IPS-NIHi11 (cell line): ENCODE measurements at regions not wholly inside any gene's neighbourhood (a gene's known extent, or its start where the extent isn't known, plus 50 kb on each side); places are given as distances from the start of the nearest gene placed in this dataset.
"Not testable (repeated sequence)": the region's sequence is repeated elsewhere in the genome, so short reads cannot be mapped to it uniquely, and the experiment has no call there.

Experiments
- DNase-seq: peaks from one replicate; pipeline ENCODE4 v3.0.0; 2012; ENCODE audit warnings: mixed read lengths, low spot score

- DNase-seq = no peak
These were observed 315.3 kb upstream of the C1orf174 start for GRCh38 chr1:4215391-4215790.

- no peak for DNase-seq
These were observed 316.2 kb upstream of the C1orf174 start for GRCh38 chr1:4216231-4216630.

GRCh38 chr1:4218619-4219018 lies 318.5 kb upstream of the C1orf174 start:
- no peak for DNase-seq

GRCh38 chr1:4219111-4219510 lies 319.0 kb upstream of the C1orf174 start:
- DNase-seq = no peak

- DNase-seq = no peak
These were observed 319.8 kb upstream of the C1orf174 start for GRCh38 chr1:4219826-4220225.

- DNase-seq = no peak
These were observed 320.3 kb upstream of the C1orf174 start for GRCh38 chr1:4220362-4220761.

- no peak for DNase-seq
These were observed 321.0 kb upstream of the C1orf174 start for GRCh38 chr1:4221107-4221506.

- no peak for DNase-seq
These were observed 324.8 kb upstream of the C1orf174 start for GRCh38 chr1:4224684-4225467.

GRCh38 chr1:4227986-4228385 lies 327.9 kb upstream of the C1orf174 start:
- no peak for DNase-seq

GRCh38 chr1:4253935-4254334 lies 353.9 kb upstream of the C1orf174 start:
- DNase-seq = no peak

GRCh38 chr1:4256351-4256750 lies 356.3 kb upstream of the C1orf174 start:
- DNase-seq = no peak

GRCh38 chr1:4258146-4258777 lies 358.2 kb upstream of the C1orf174 start:
- DNase-seq = not testable (repeated sequence)

- DNase-seq = no peak
These were observed 361.3 kb upstream of the C1orf174 start for GRCh38 chr1:4261327-4261726.

- DNase-seq = no peak
These were observed 362.6 kb upstream of the C1orf174 start for GRCh38 chr1:4262665-4263064.

GRCh38 chr1:4263699-4264098 lies 363.6 kb upstream of the C1orf174 start:
- DNase-seq = no peak

- no peak for DNase-seq
These were observed 365.8 kb upstream of the C1orf174 start for GRCh38 chr1:4265836-4266235.

- no peak for DNase-seq
These were observed 367.5 kb upstream of the C1orf174 start for GRCh38 chr1:4267381-4268261.

GRCh38 chr1:4268262-4268888 lies 368.3 kb upstream of the C1orf174 start:
- no peak for DNase-seq

- DNase-seq = no peak
These were observed 368.8 kb upstream of the C1orf174 start for GRCh38 chr1:4268889-4269284.

GRCh38 chr1:4269330-4269729 lies 369.3 kb upstream of the C1orf174 start:
- DNase-seq = no peak

- DNase-seq = no peak
These were observed 370.0 kb upstream of the C1orf174 start for GRCh38 chr1:4269952-4270570.
